ENCODE measurements at regions not wholly inside any gene's neighbourhood (a gene's known extent, or its start where the extent isn't known, plus 50 kb on each side); places are given as distances from the start of the nearest gene placed in this dataset.
"Not testable (repeated sequence)": the region's sequence is repeated elsewhere in the genome, so short reads cannot be mapped to it uniquely, and the experiment has no call there.

GRCh38 chr7:65621580-65622201, 248.0 kb downstream of the ZNF92 start:
- H3K4me3 ChIP-seq (replicated peaks in 1 of 3; ENCODE audit: insufficient read depth in 1 of 3, low read depth in 2 of 3, low read length in 3 of 3); H3K79me2 ChIP-seq (ENCODE audit: insufficient read depth, low read length); POLR2A ChIA-PET; H3K9me3 ChIP-seq (ENCODE audit: low read length); H3K27ac ChIP-seq (ENCODE audit: extremely low read length, insufficient read depth, low read length); H3K9ac ChIP-seq (ENCODE audit: insufficient read depth, low read depth, low read length); intact Hi-C loops (cut with micrococcal nuclease; ENCODE audit: unreplicated experiment); H4K20me1 ChIP-seq (ENCODE audit: insufficient read depth, low read length); CTCF ChIA-PET (ENCODE audit: low intra/inter-chr PET ratio, low total read pairs); in situ Hi-C loops (cut with HindIII; ENCODE audit: extremely low pct_ligation_motif_present, low pct_unique_long_range_greater_than_20kb); H3K36me3 ChIP-seq (replicated peaks in 1 of 2; ENCODE audit: control insufficient read depth in 1 of 2, insufficient read depth in 2 of 2, low read length in 2 of 2); DNase-seq (ENCODE audit: low spot score); H2AFZ ChIP-seq (ENCODE audit: low read length); H3K4me2 ChIP-seq (ENCODE audit: low read depth, low read length); H3K27me3 ChIP-seq (ENCODE audit: control insufficient read depth in 1 of 2, insufficient read depth in 2 of 2, low read length in 2 of 2); BruUV-seq (replicated peaks); H3K4me1 ChIP-seq (ENCODE audit: insufficient read depth, low read length): not testable (repeated sequence)
- FAIRE-seq = peak; percentile 91
- WGBS (ENCODE audit: low lambda C conversion rate) = 7% methylated on average over 6 of the region's 6 CpGs
- TF ChIP-seq STAG1 (CRISPR knock-in tag; IDR thresholded peaks at IDR 0.05) = peak; percentile 38
- peak; percentile 68 for ATAC-seq

GRCh38 chr7:65631236-65631635, 241.6 kb upstream of the VKORC1L1 start:
- H3K4me3 ChIP-seq (replicated peaks in 1 of 3; ENCODE audit: insufficient read depth in 1 of 3, low read depth in 2 of 3, low read length in 3 of 3); POLR2A ChIA-PET; DNase-seq (ENCODE audit: low spot score); H3K79me2 ChIP-seq (ENCODE audit: insufficient read depth, low read length); H3K4me2 ChIP-seq (ENCODE audit: low read depth, low read length); in situ Hi-C loops (cut with HindIII; ENCODE audit: extremely low pct_ligation_motif_present, low pct_unique_long_range_greater_than_20kb); H3K36me3 ChIP-seq (replicated peaks in 1 of 2; ENCODE audit: control insufficient read depth in 1 of 2, insufficient read depth in 2 of 2, low read length in 2 of 2); H3K4me1 ChIP-seq (ENCODE audit: insufficient read depth, low read length); H3K9me3 ChIP-seq (ENCODE audit: low read length); H4K20me1 ChIP-seq (ENCODE audit: insufficient read depth, low read length); intact Hi-C loops (cut with micrococcal nuclease; ENCODE audit: unreplicated experiment); BruUV-seq (replicated peaks); H2AFZ ChIP-seq (ENCODE audit: low read length); H3K27ac ChIP-seq (ENCODE audit: extremely low read length, insufficient read depth, low read length); CTCF ChIA-PET (ENCODE audit: low intra/inter-chr PET ratio, low total read pairs); FAIRE-seq; H3K27me3 ChIP-seq (ENCODE audit: control insufficient read depth in 1 of 2, insufficient read depth in 2 of 2, low read length in 2 of 2); H3K9ac ChIP-seq (ENCODE audit: insufficient read depth, low read depth, low read length): not testable (repeated sequence)
- WGBS (ENCODE audit: low lambda C conversion rate) = no CpG with 5 or more reads among the region's 1 CpG
- ATAC-seq = peak; percentile 69

GRCh38 chr7:65633587-65634404, 239.1 kb upstream of the VKORC1L1 start:
- H3K27ac ChIP-seq (ENCODE audit: extremely low read length, insufficient read depth, low read length); H3K27me3 ChIP-seq (ENCODE audit: control insufficient read depth in 1 of 2, insufficient read depth in 2 of 2, low read length in 2 of 2); H3K9ac ChIP-seq (ENCODE audit: insufficient read depth, low read depth, low read length); H2AFZ ChIP-seq (ENCODE audit: low read length); H3K4me3 ChIP-seq (replicated peaks in 1 of 3; ENCODE audit: insufficient read depth in 1 of 3, low read depth in 2 of 3, low read length in 3 of 3); POLR2A ChIA-PET; H3K36me3 ChIP-seq (replicated peaks in 1 of 2; ENCODE audit: control insufficient read depth in 1 of 2, insufficient read depth in 2 of 2, low read length in 2 of 2); in situ Hi-C loops (cut with HindIII; ENCODE audit: extremely low pct_ligation_motif_present, low pct_unique_long_range_greater_than_20kb); H4K20me1 ChIP-seq (ENCODE audit: insufficient read depth, low read length); H3K4me2 ChIP-seq (ENCODE audit: low read depth, low read length); H3K79me2 ChIP-seq (ENCODE audit: insufficient read depth, low read length); H3K4me1 ChIP-seq (ENCODE audit: insufficient read depth, low read length); FAIRE-seq; BruUV-seq (replicated peaks); intact Hi-C loops (cut with micrococcal nuclease; ENCODE audit: unreplicated experiment); DNase-seq (ENCODE audit: low spot score); H3K9me3 ChIP-seq (ENCODE audit: low read length); CTCF ChIA-PET (ENCODE audit: low intra/inter-chr PET ratio, low total read pairs): not testable (repeated sequence)
- ATAC-seq = peak; percentile 66
- WGBS (ENCODE audit: low lambda C conversion rate) = no CpG with 5 or more reads among the region's 10 CpGs

GRCh38 chr7:65638918-65639317, 234.0 kb upstream of the VKORC1L1 start:
- DNase-seq (ENCODE audit: low spot score); H3K4me3 ChIP-seq (replicated peaks in 1 of 3; ENCODE audit: insufficient read depth in 1 of 3, low read depth in 2 of 3, low read length in 3 of 3); FAIRE-seq; BruUV-seq (replicated peaks); ATAC-seq; H2AFZ ChIP-seq (ENCODE audit: low read length); CTCF ChIA-PET (ENCODE audit: low intra/inter-chr PET ratio, low total read pairs); H3K4me1 ChIP-seq (ENCODE audit: insufficient read depth, low read length); H3K27ac ChIP-seq (ENCODE audit: extremely low read length, insufficient read depth, low read length); intact Hi-C loops (cut with micrococcal nuclease; ENCODE audit: unreplicated experiment); H3K4me2 ChIP-seq (ENCODE audit: low read depth, low read length); POLR2A ChIA-PET; H3K79me2 ChIP-seq (ENCODE audit: insufficient read depth, low read length); H3K9me3 ChIP-seq (ENCODE audit: low read length); in situ Hi-C loops (cut with HindIII; ENCODE audit: extremely low pct_ligation_motif_present, low pct_unique_long_range_greater_than_20kb); H4K20me1 ChIP-seq (ENCODE audit: insufficient read depth, low read length); H3K9ac ChIP-seq (ENCODE audit: insufficient read depth, low read depth, low read length); H3K36me3 ChIP-seq (replicated peaks in 1 of 2; ENCODE audit: control insufficient read depth in 1 of 2, insufficient read depth in 2 of 2, low read length in 2 of 2); H3K27me3 ChIP-seq (ENCODE audit: control insufficient read depth in 1 of 2, insufficient read depth in 2 of 2, low read length in 2 of 2): not testable (repeated sequence)
- WGBS (ENCODE audit: low lambda C conversion rate) = no CpG with 5 or more reads among the region's 1 CpG
